OCI-LY1 (cell line): ENCODE measurements at regions not wholly inside any gene's neighbourhood (a gene's known extent, or its start where the extent isn't known, plus 50 kb on each side); places are given as distances from the start of the nearest gene placed in this dataset.
"Not testable (repeated sequence)": the region's sequence is repeated elsewhere in the genome, so short reads cannot be mapped to it uniquely, and the experiment has no call there.

Source experiments
- H2AFZ ChIP-seq: fragments of 200-600 bp; sonication (generic), shearing (Covaris generic); 2 replicates; pipeline ENCODE4 v1.6.0; 2014; ENCODE audit warnings: antibody characterized with exemption, mild to moderate bottlenecking, low read length
- H3F3A ChIP-seq: fragments of 200-600 bp; sonication (generic), shearing (Covaris generic); 2 replicates; pipeline ENCODE4 v1.6.0; 2014; ENCODE audit warnings: mild to moderate bottlenecking, antibody characterized with exemption, low read length, moderate library complexity; ENCODE audit not compliant: insufficient read depth
- H3K27ac ChIP-seq: fragments of 200-600 bp; sonication (generic); 2 replicates; pipeline ENCODE4 v1.5.1; 2014; ENCODE audit warnings: low read length, mixed run types, mild to moderate bottlenecking, low read depth; ENCODE audit not compliant: poor library complexity, severe bottlenecking
- H3K27me3 ChIP-seq: fragments of 200-600 bp; sonication (generic); 2 replicates; pipeline ENCODE4 v1.6.0; 2014; ENCODE audit warnings: antibody characterized with exemption, mild to moderate bottlenecking, low read length, moderate library complexity; ENCODE audit not compliant: insufficient read depth
- H3K36me3 ChIP-seq: fragments of 200-600 bp; sonication (generic); 2 replicates; pipeline ENCODE4 v1.6.1; 2014; ENCODE audit warnings: mild to moderate bottlenecking, antibody characterized with exemption, low read length, moderate library complexity, mixed read lengths; ENCODE audit not compliant: insufficient read depth
- H3K4me1 ChIP-seq: fragments of 200-600 bp; sonication (generic); 2 replicates; pipeline ENCODE4 v1.5.1; 2014; ENCODE audit warnings: mild to moderate bottlenecking, low read length, moderate library complexity; ENCODE audit not compliant: insufficient read depth, severe bottlenecking
- H3K4me2 ChIP-seq: fragments of 200-600 bp; sonication (generic), shearing (Covaris generic); 2 replicates; pipeline ENCODE4 v1.6.1; 2014; ENCODE audit warnings: low read length
- H3K4me3 ChIP-seq: fragments of 200-600 bp; sonication (generic); 2 replicates; pipeline ENCODE4 v1.5.1; 2014; ENCODE audit warnings: low read length, low read depth, mild to moderate bottlenecking, mixed read lengths; ENCODE audit not compliant: poor library complexity, severe bottlenecking
- H3K79me2 ChIP-seq: fragments of 200-600 bp; shearing (Covaris generic); 2 replicates; pipeline ENCODE4 v1.6.1; 2016; ENCODE audit warnings: mixed run types, low read length, mixed read lengths; ENCODE audit not compliant: insufficient read depth
- H3K9ac ChIP-seq: fragments of 200-600 bp; sonication (generic), shearing (Covaris generic); 2 replicates; pipeline ENCODE4 v1.6.1; 2014; ENCODE audit warnings: mild to moderate bottlenecking, low read length, mixed read lengths
- H3K9me2 ChIP-seq: fragments of 200-600 bp; sonication (generic), shearing (Covaris generic); 2 replicates; pipeline ENCODE4 v1.6.1; 2014; ENCODE audit warnings: low read depth, mild to moderate bottlenecking, low read length, mixed read lengths
- H3K9me3 ChIP-seq: fragments of 200-600 bp; shearing (Covaris generic); 2 replicates; pipeline ENCODE4 v1.6.1; 2014; ENCODE audit warnings: low read length, mixed read lengths
- H4K20me1 ChIP-seq: fragments of 200-600 bp; sonication (generic), shearing (Covaris generic); 2 replicates; pipeline ENCODE4 v1.6.0; 2016; ENCODE audit warnings: mild to moderate bottlenecking, low read length; ENCODE audit not compliant: insufficient read depth
- CTCF ChIP-seq: fragments of 200-600 bp; sonication (generic), shearing (Covaris generic); IDR thresholded peaks from 2 replicates; pipeline ENCODE4 v1.5.1; 2017; ENCODE audit warnings: mild to moderate bottlenecking, antibody characterized with exemption, low read length, moderate library complexity, mixed read lengths
- EZH2 ChIP-seq: fragments of 200-600 bp; sonication (generic), shearing (Covaris generic); IDR thresholded peaks from 2 replicates; pipeline ENCODE4 v1.8.0; 2017; ENCODE audit warnings: borderline replicate concordance, mixed run types, mild to moderate bottlenecking, antibody characterized with exemption, low read length, moderate library complexity, mixed read lengths

GRCh38 chr3:64365877-64366276 lies 140.6 kb upstream of the PRICKLE2 start:
- TF ChIP-seq EZH2 (no peak), CTCF (no peak)
- Histone ChIP-seq H3K9ac (no peak overlapping the region), H3K4me1 (no peaks in the 10 kb centered on the region), H3K27ac (no peak overlapping the region), H3F3A (no peaks in the 10 kb centered on the region), H3K9me2 (no peaks in the 10 kb centered on the region), H3K4me2 (no peak overlapping the region), H3K4me3 (no peak overlapping the region), H3K27me3 (no peaks in the 10 kb centered on the region), H2AFZ (no peak overlapping the region), H3K79me2 (no peaks in the 10 kb centered on the region), H3K36me3 (no peaks in the 10 kb centered on the region), H3K9me3 (no peaks in the 10 kb centered on the region), H4K20me1 (no peaks in the 10 kb centered on the region)

GRCh38 chr3:64363842-64364241 lies 138.6 kb upstream of the PRICKLE2 start:
- Histone ChIP-seq H3K79me2 (no peaks in the 10 kb centered on the region), H3F3A (no peaks in the 10 kb centered on the region), H3K4me1 (no peaks in the 10 kb centered on the region), H4K20me1 (no peaks in the 10 kb centered on the region), H3K27ac (no peak overlapping the region), H3K27me3 (no peaks in the 10 kb centered on the region), H3K9me2 (no peaks in the 10 kb centered on the region), H3K36me3 (no peaks in the 10 kb centered on the region), H3K9ac (no peak overlapping the region), H2AFZ (no peak overlapping the region), H3K9me3 (no peaks in the 10 kb centered on the region), H3K4me3 (no peak overlapping the region), H3K4me2 (no peak overlapping the region)
- no peak for TF ChIP-seq EZH2
- TF ChIP-seq CTCF = no peak

- no peaks in the 10 kb centered on the region for H4K20me1 ChIP-seq
- TF ChIP-seq CTCF (no peak), EZH2 (no peak)
- H3K4me2 ChIP-seq = no peak overlapping the region
- H3K4me3 ChIP-seq = no peak overlapping the region
- no peak overlapping the region for H3K27ac ChIP-seq
- no peaks in the 10 kb centered on the region for H3K9me3 ChIP-seq
- H3K9me2 ChIP-seq = no peaks in the 10 kb centered on the region
- H3F3A ChIP-seq = no peaks in the 10 kb centered on the region
- no peak overlapping the region for H2AFZ ChIP-seq
- no peaks in the 10 kb centered on the region for H3K4me1 ChIP-seq
- H3K9ac ChIP-seq = no peak overlapping the region
- H3K27me3 ChIP-seq = no peaks in the 10 kb centered on the region
- H3K79me2 ChIP-seq = no peaks in the 10 kb centered on the region
- H3K36me3 ChIP-seq = no peaks in the 10 kb centered on the region
Observed at GRCh38 chr3:64361962-64362735, 136.9 kb upstream of the PRICKLE2 start.

GRCh38 chr3:64361036-64361435 lies 135.8 kb upstream of the PRICKLE2 start:
- H3K9me2 ChIP-seq, H2AFZ ChIP-seq, H3K4me2 ChIP-seq, H3K27ac ChIP-seq, H3K79me2 ChIP-seq, H3K4me3 ChIP-seq, H3K36me3 ChIP-seq, H3K9me3 ChIP-seq, H4K20me1 ChIP-seq, H3F3A ChIP-seq, H3K4me1 ChIP-seq, H3K9ac ChIP-seq, H3K27me3 ChIP-seq: not testable (repeated sequence)
